A549 (cell line): ENCODE measurements at regions not wholly inside any gene's neighbourhood (a gene's known extent, or its start where the extent isn't known, plus 50 kb on each side); places are given as distances from the start of the nearest gene placed in this dataset.

Source experiments
- ESRRA ChIP-seq: fragments of 150-350 bp; IDR thresholded peaks from 2 replicates; pipeline ENCODE4 v1.6.1; 2014; ENCODE audit warnings: mild to moderate bottlenecking, low read length, borderline replicate concordance
- JUN ChIP-seq, 2 experiments: fragments of >200 bp; sonication (Bioruptor Twin); formaldehyde crosslinking; IDR thresholded peaks; 2 replicates in 1 of 2; 3 replicates in 1 of 2; pipeline ENCODE4 v1.6.1; 2016 to 2017
- KDM1A ChIP-seq: fragments of 200-600 bp; sonication (generic); IDR thresholded peaks from 2 replicates; pipeline ENCODE4 v1.6.1; 2016; ENCODE audit warnings: low read depth, mild to moderate bottlenecking
- POLR2A ChIP-seq: IDR thresholded peaks from 2 replicates; pipeline ENCODE4 v1.6.1; 2012; ENCODE audit warnings: mild to moderate bottlenecking, low read length
- SREBF2 ChIP-seq: fragments of 450-650 bp; IDR thresholded peaks from 2 replicates; pipeline ENCODE4 v1.6.1; 2014; ENCODE audit warnings: mild to moderate bottlenecking, moderate library complexity
- TF ChIP-seq, protein P1 (sequence below): fragments of >200 bp; sonication (Bioruptor Twin); formaldehyde crosslinking; IDR thresholded peaks from 3 replicates; pipeline ENCODE4 v1.5.1; 2016

DNA sequence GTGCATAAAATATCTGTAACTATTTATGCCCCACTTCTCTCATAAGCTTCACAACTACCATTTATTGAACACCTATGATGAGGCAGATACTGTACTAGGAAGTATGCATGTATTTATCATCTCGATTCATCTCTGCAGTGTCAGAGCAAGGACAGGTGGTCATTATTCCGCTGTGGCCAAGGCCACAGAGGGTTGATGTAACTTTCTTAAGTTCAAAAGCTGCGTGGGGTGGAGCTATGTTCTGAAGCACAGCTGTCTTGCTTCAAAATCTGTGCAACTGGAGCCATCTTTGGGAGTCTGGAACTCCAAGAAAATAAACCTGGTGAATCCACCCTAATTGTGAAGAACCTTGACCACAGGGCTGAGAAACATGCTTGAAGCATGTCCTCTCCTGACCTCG is 60.2 kb upstream of the HMGXB4 start:
- TF ChIP-seq POLR2A (no peak), SREBF2 (no peak), KDM1A (no peak), JUN (IDR thresholded peaks at IDR 0.05) (no peak), ESRRA (no peak)
- TF ChIP-seq, protein P1, sequence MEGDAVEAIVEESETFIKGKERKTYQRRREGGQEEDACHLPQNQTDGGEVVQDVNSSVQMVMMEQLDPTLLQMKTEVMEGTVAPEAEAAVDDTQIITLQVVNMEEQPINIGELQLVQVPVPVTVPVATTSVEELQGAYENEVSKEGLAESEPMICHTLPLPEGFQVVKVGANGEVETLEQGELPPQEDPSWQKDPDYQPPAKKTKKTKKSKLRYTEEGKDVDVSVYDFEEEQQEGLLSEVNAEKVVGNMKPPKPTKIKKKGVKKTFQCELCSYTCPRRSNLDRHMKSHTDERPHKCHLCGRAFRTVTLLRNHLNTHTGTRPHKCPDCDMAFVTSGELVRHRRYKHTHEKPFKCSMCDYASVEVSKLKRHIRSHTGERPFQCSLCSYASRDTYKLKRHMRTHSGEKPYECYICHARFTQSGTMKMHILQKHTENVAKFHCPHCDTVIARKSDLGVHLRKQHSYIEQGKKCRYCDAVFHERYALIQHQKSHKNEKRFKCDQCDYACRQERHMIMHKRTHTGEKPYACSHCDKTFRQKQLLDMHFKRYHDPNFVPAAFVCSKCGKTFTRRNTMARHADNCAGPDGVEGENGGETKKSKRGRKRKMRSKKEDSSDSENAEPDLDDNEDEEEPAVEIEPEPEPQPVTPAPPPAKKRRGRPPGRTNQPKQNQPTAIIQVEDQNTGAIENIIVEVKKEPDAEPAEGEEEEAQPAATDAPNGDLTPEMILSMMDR, result no peak
